ENCODE measurements at regions not wholly inside any gene's neighbourhood (a gene's known extent, or its start where the extent isn't known, plus 50 kb on each side); places are given as distances from the start of the nearest gene placed in this dataset.

DNA sequence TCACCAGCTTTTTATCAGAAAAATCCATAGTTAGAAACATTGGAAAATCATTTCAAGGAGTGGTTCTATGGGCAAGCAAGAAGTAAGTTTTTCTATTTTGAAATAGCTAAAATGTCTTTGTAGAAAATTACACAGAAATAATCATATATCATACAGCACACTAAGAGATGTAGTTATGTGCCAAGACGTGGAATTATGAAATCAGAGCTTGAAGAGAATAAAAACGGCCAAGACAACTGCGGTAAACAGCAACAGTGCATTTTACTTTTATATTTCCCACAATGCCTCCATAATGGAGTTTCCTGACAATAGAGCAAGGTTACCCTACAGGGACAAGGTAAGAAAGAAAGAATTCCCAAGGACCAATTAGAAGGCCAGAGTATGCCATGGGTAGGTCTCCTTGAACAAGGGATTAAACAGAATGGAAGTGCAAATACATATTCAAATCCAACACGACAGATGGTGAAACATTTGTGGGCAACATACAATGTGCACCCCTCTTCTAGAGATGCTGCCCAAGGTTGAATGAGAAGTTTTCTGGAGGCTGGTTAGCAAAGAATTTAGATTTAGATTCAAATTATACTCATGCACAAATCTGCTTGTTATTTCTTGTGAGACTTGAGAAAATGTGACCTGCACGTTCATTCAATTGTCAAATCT lies 76.1 kb upstream of the BTG1 start:
- Histone ChIP-seq H3K27me3 (ENCODE audit: insufficient read depth, poor library complexity, severe bottlenecking) (no peaks in the 10 kb centered on the region), H3K9me3 (ENCODE audit: severe bottlenecking) (no peaks in the 10 kb centered on the region), H3K4me1 (ENCODE audit: insufficient read depth, poor library complexity, severe bottlenecking) (peaks cover 13% of the 10 kb centered on the region), H3K4me3 (ENCODE audit: severe bottlenecking) (no peak overlapping the region), H3K36me3 (ENCODE audit: low read depth) (no peaks in the 10 kb centered on the region), H3K27ac (ENCODE audit: poor library complexity, severe bottlenecking) (no peak overlapping the region)
- TF ChIP-seq, protein P1, sequence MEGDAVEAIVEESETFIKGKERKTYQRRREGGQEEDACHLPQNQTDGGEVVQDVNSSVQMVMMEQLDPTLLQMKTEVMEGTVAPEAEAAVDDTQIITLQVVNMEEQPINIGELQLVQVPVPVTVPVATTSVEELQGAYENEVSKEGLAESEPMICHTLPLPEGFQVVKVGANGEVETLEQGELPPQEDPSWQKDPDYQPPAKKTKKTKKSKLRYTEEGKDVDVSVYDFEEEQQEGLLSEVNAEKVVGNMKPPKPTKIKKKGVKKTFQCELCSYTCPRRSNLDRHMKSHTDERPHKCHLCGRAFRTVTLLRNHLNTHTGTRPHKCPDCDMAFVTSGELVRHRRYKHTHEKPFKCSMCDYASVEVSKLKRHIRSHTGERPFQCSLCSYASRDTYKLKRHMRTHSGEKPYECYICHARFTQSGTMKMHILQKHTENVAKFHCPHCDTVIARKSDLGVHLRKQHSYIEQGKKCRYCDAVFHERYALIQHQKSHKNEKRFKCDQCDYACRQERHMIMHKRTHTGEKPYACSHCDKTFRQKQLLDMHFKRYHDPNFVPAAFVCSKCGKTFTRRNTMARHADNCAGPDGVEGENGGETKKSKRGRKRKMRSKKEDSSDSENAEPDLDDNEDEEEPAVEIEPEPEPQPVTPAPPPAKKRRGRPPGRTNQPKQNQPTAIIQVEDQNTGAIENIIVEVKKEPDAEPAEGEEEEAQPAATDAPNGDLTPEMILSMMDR (IDR thresholded peaks at IDR 0.05; ENCODE audit: poor library complexity, severe bottlenecking), result no peak
- no peak for ATAC-seq (ENCODE audit: low read depth)
- DNase-seq (ENCODE audit: low spot score), result no peak

DNA sequence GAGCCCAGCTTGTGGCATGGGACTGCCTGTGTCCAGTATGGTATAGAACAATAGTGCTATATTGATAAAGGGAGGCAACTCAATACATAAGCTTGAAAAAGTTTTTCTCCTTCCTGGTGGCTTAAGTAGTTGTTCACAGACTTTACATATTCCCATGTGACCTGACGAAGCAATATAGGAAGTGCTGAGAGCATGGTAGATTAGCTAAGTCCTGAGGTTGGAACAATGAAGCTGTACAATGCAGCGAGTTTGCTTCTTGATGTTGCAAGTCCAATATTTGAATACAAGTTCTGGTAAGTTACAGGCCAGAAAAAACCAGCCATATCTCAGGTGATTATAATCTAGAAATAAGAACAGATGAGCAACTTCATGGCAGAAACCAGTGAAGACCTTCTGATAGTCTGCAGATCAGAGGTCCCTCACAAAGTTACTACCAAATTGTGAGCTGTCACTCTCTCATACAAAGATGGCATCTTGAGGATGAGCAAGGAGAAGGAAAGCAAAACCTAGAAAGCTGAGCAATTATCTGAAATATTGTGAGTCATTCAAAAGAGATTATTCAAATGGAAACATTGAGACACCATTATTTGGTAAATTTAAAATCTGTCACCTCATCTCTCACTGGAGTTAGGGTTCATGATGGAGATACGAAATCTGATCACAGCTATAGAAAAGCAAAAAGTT lies 72.9 kb upstream of the BTG1 start:
- Histone ChIP-seq H3K4me1 (ENCODE audit: insufficient read depth, poor library complexity, severe bottlenecking) (no peaks in the 10 kb centered on the region), H3K4me3 (ENCODE audit: severe bottlenecking) (no peak overlapping the region), H3K36me3 (ENCODE audit: low read depth) (no peaks in the 10 kb centered on the region), H3K27ac (ENCODE audit: poor library complexity, severe bottlenecking) (no peak overlapping the region), H3K27me3 (ENCODE audit: insufficient read depth, poor library complexity, severe bottlenecking) (no peaks in the 10 kb centered on the region), H3K9me3 (ENCODE audit: severe bottlenecking) (no peaks in the 10 kb centered on the region)
- DNase-seq (ENCODE audit: low spot score), result no peak
- ATAC-seq (ENCODE audit: low read depth), result no peak
- TF ChIP-seq, protein P1 (IDR thresholded peaks at IDR 0.05; ENCODE audit: poor library complexity, severe bottlenecking), result no peak

DNA sequence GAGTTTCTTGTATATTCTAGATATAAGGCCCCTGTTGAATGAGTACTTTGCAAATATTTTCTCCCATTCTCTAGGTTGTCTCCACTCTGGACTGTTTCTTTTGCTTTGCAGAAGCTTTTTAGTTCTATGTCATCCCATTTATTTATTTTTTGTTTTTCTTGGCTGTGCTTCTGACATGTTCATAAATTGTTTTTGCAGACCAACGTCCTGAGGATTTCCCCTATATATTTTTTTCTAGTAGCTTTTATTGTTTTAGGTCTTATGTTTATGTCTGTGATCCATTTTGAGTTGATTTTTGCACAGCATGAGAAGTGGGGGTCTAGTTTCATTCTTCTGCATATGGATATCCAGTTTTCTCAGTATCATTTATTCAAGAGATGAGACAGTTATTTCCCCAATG lies 70.4 kb upstream of the BTG1 start:
- TF ChIP-seq, protein P1 (IDR thresholded peaks at IDR 0.05; ENCODE audit: poor library complexity, severe bottlenecking), result no peak
- DNase-seq (ENCODE audit: low spot score) (no peak), ATAC-seq (ENCODE audit: low read depth) (no peak)
- Histone ChIP-seq H3K27me3 (ENCODE audit: insufficient read depth, poor library complexity, severe bottlenecking) (no peaks in the 10 kb centered on the region), H3K9me3 (ENCODE audit: severe bottlenecking) (no peaks in the 10 kb centered on the region), H3K4me1 (ENCODE audit: insufficient read depth, poor library complexity, severe bottlenecking) (no peaks in the 10 kb centered on the region), H3K27ac (ENCODE audit: poor library complexity, severe bottlenecking) (no peak overlapping the region), H3K36me3 (ENCODE audit: low read depth) (no peaks in the 10 kb centered on the region), H3K4me3 (ENCODE audit: severe bottlenecking) (no peak overlapping the region)

DNA sequence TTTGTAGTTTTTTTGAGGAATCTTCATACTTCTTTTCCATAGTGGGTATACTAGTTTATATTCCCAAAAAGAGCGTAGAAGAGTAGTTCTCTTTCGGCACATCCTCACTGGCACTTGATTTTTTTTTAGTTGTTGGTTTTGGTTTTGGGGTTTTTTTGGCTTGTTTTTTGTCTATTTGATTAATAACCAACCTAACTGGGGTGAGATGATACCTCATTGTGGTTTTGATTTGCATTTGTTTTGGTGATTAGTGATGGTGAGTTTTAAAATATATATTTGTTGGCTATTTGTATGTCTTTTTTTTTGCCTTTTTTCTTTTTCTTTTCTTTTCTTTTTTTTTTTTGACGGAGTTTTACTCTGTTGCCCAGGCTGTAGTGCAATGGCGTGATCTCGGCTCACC lies 69.7 kb upstream of the BTG1 start:
- TF ChIP-seq, protein P1 (IDR thresholded peaks at IDR 0.05; ENCODE audit: poor library complexity, severe bottlenecking), result no peak
- H3K27ac ChIP-seq (ENCODE audit: poor library complexity, severe bottlenecking), result no peak overlapping the region
- no peaks in the 10 kb centered on the region for H3K9me3 ChIP-seq (ENCODE audit: severe bottlenecking)
- H3K27me3 ChIP-seq (ENCODE audit: insufficient read depth, poor library complexity, severe bottlenecking), result no peaks in the 10 kb centered on the region
- H3K36me3 ChIP-seq (ENCODE audit: low read depth), result no peaks in the 10 kb centered on the region
- H3K4me1 ChIP-seq (ENCODE audit: insufficient read depth, poor library complexity, severe bottlenecking), result no peaks in the 10 kb centered on the region
- no peak overlapping the region for H3K4me3 ChIP-seq (ENCODE audit: severe bottlenecking)
- DNase-seq (ENCODE audit: low spot score), result no peak
- no peak for ATAC-seq (ENCODE audit: low read depth)

DNA sequence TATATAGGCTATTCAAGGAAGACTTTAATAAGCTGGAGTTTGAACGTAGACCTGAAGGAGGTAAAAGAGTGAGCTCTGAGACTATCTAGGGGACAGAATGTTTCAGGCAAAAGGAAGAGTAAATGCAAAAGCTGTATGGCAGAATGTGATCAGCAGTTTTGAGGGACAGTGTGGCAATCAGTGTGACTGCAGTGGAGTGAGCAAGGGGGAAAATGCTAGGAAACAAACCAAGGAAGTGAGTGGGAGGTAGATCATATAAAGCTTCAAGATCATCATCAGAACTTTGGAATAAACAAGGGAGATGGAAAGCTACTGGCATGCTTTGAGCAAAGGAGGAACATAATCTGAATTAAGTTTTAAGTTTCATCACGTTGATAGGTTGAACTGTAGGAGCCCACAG lies 67.5 kb upstream of the BTG1 start:
- TF ChIP-seq, protein P1 (IDR thresholded peaks at IDR 0.05; ENCODE audit: poor library complexity, severe bottlenecking), result no peak
- H3K36me3 ChIP-seq (ENCODE audit: low read depth), result no peaks in the 10 kb centered on the region
- peaks cover 3% of the 10 kb centered on the region for H3K4me1 ChIP-seq (ENCODE audit: insufficient read depth, poor library complexity, severe bottlenecking)
- no peak overlapping the region for H3K27ac ChIP-seq (ENCODE audit: poor library complexity, severe bottlenecking)
- DNase-seq (ENCODE audit: low spot score) (no peak), ATAC-seq (ENCODE audit: low read depth) (no peak)
- no peaks in the 10 kb centered on the region for H3K9me3 ChIP-seq (ENCODE audit: severe bottlenecking)
- H3K27me3 ChIP-seq (ENCODE audit: insufficient read depth, poor library complexity, severe bottlenecking), result no peaks in the 10 kb centered on the region
- no peak overlapping the region for H3K4me3 ChIP-seq (ENCODE audit: severe bottlenecking)
